ENCODE measurements at regions not wholly inside any gene's neighbourhood (a gene's known extent, or its start where the extent isn't known, plus 50 kb on each side); places are given as distances from the start of the nearest gene placed in this dataset.

DNA sequence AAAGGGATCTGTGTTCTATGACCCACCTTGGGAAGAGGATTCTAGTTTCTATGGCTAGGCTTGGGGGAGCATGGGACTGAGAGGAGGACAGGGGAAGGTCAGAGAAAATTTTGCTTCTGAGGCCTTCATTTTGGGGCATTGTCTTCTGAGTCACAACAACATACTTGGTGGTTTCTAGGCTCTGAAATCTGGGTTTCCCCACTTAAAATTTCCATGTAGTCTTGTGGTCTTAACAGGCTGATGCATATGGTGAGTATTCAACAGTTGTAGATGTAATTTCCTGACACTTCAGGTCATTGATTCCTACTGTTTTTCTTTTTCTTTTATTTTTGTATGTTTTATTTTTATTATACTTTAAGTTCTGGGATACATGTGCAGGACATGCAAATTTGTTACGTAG is 88.5 kb downstream of the ANKRD7 start:
- no TSS peak for BruUV-seq (replicated peaks)
- Histone ChIP-seq H3K27me3 (replicated peaks; ENCODE audit: insufficient read depth, low read depth, low read length, poor library complexity) (no peaks in the 10 kb centered on the region), H3K36me3 (ENCODE audit: insufficient read depth, low read length, poor library complexity, severe bottlenecking) (no peaks in the 10 kb centered on the region), H3K4me1 (ENCODE audit: insufficient read depth, low read length, poor library complexity, severe bottlenecking) (peaks cover 23% of the 10 kb centered on the region), H3K4me3 (ENCODE audit: low read depth, low read length, poor library complexity, severe bottlenecking) (no peak overlapping the region), H3K9me3 (ENCODE audit: low read depth, low read length, poor library complexity, severe bottlenecking) (peaks cover 6% of the 10 kb centered on the region), H3K27ac (ENCODE audit: low read depth, low read length, poor library complexity, severe bottlenecking) (no peak overlapping the region)
- ChIA-PET POLR2A (ENCODE audit: low non-redundant PET) (no interaction called here), CTCF (no interaction called here)
- DNase-seq (ENCODE audit: low spot score): no peak
- TF ChIP-seq, protein P1, sequence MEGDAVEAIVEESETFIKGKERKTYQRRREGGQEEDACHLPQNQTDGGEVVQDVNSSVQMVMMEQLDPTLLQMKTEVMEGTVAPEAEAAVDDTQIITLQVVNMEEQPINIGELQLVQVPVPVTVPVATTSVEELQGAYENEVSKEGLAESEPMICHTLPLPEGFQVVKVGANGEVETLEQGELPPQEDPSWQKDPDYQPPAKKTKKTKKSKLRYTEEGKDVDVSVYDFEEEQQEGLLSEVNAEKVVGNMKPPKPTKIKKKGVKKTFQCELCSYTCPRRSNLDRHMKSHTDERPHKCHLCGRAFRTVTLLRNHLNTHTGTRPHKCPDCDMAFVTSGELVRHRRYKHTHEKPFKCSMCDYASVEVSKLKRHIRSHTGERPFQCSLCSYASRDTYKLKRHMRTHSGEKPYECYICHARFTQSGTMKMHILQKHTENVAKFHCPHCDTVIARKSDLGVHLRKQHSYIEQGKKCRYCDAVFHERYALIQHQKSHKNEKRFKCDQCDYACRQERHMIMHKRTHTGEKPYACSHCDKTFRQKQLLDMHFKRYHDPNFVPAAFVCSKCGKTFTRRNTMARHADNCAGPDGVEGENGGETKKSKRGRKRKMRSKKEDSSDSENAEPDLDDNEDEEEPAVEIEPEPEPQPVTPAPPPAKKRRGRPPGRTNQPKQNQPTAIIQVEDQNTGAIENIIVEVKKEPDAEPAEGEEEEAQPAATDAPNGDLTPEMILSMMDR (conservative IDR thresholded peaks at IDR 0.05; ENCODE audit: low read depth, low read length): no peak
- no peak for TF ChIP-seq EZH2 (IDR thresholded peaks at IDR 0.05; ENCODE audit: borderline replicate concordance, low read depth, low read length, poor library complexity, severe bottlenecking)
- intact Hi-C loops (cut with micrococcal nuclease; ENCODE audit: unreplicated experiment): no loop called here

DNA sequence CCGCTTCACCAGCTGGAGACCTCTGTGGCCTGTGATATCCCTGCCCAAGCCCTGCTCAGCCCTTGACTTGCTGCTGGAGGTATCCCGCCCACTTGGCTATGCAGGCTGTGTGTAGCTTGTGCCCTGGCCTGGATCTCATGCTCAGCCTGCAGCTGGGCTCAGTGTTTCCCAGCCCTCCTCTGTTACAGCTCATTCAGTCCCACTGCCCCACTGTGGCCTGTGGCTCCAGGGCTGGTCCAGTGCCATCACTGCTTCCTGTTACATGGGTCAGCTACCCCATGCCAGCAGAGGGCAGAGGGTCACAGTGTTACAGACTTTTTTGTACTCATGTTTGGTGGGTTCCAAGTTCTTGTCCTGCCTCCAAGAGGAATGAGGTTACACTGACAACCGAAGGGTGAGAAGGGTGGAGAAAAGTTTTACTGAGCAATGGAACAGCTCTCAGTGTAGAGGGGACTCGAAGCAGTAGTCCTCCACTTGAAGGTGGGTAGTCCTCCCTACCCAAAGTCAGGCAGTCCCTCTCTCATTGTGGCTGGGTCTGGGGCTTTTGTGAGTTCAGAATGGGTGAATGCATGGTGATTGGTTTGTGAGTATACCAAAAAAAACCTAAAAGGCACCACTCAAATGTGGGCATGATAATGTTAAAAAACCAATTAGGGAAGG is 100.4 kb downstream of the ANKRD7 start:
- no peak overlapping the region for H3K27ac ChIP-seq (ENCODE audit: low read depth, low read length, poor library complexity, severe bottlenecking)
- H3K9me3 ChIP-seq (ENCODE audit: low read depth, low read length, poor library complexity, severe bottlenecking): no peaks in the 10 kb centered on the region
- no TSS peak for BruUV-seq (replicated peaks)
- ChIA-PET CTCF (no interaction called here), POLR2A (ENCODE audit: low non-redundant PET) (no interaction called here)
- H3K36me3 ChIP-seq (ENCODE audit: insufficient read depth, low read length, poor library complexity, severe bottlenecking): no peaks in the 10 kb centered on the region
- no peaks in the 10 kb centered on the region for H3K27me3 ChIP-seq (replicated peaks; ENCODE audit: insufficient read depth, low read depth, low read length, poor library complexity)
- no peak for DNase-seq (ENCODE audit: low spot score)
- intact Hi-C loops (cut with micrococcal nuclease; ENCODE audit: unreplicated experiment): no loop called here
- H3K4me1 ChIP-seq (ENCODE audit: insufficient read depth, low read length, poor library complexity, severe bottlenecking): no peaks in the 10 kb centered on the region
- TF ChIP-seq, protein P1 (conservative IDR thresholded peaks at IDR 0.05; ENCODE audit: low read depth, low read length): no peak
- no peak for TF ChIP-seq EZH2 (IDR thresholded peaks at IDR 0.05; ENCODE audit: borderline replicate concordance, low read depth, low read length, poor library complexity, severe bottlenecking)
- no peak overlapping the region for H3K4me3 ChIP-seq (ENCODE audit: low read depth, low read length, poor library complexity, severe bottlenecking)

DNA sequence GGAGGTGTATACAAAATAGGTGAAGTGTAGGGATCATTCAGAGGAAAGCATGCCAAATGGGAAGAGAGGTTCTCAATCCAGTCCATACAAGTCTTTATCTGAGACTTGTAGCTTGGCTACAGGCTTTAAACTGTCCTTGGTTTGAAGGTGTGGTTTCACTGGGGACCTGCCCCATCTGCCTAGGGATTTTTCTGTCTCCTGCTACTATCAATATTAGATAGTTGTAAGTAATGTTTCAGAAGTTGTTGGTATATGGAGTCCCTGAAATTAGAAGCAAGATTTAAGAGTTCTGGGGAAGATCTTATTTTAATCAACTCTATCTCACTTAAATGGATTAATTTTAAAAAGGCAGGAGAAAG is 100.9 kb downstream of the ANKRD7 start:
- no peaks in the 10 kb centered on the region for H3K36me3 ChIP-seq (ENCODE audit: insufficient read depth, low read length, poor library complexity, severe bottlenecking)
- no peak for TF ChIP-seq EZH2 (IDR thresholded peaks at IDR 0.05; ENCODE audit: borderline replicate concordance, low read depth, low read length, poor library complexity, severe bottlenecking)
- TF ChIP-seq, protein P1 (conservative IDR thresholded peaks at IDR 0.05; ENCODE audit: low read depth, low read length): no peak
- H3K27me3 ChIP-seq (replicated peaks; ENCODE audit: insufficient read depth, low read depth, low read length, poor library complexity): no peaks in the 10 kb centered on the region
- no peaks in the 10 kb centered on the region for H3K4me1 ChIP-seq (ENCODE audit: insufficient read depth, low read length, poor library complexity, severe bottlenecking)
- intact Hi-C loops (cut with micrococcal nuclease; ENCODE audit: unreplicated experiment): no loop called here
- POLR2A ChIA-PET (ENCODE audit: low non-redundant PET): no interaction called here
- H3K4me3 ChIP-seq (ENCODE audit: low read depth, low read length, poor library complexity, severe bottlenecking): no peak overlapping the region
- H3K27ac ChIP-seq (ENCODE audit: low read depth, low read length, poor library complexity, severe bottlenecking): no peak overlapping the region
- DNase-seq (ENCODE audit: low spot score): no peak
- H3K9me3 ChIP-seq (ENCODE audit: low read depth, low read length, poor library complexity, severe bottlenecking): no peaks in the 10 kb centered on the region
- BruUV-seq (replicated peaks): no TSS peak
- CTCF ChIA-PET: no interaction called here

All from A673 (cell line).